Fibroblast of lung (primary cell): ENCODE measurements at regions not wholly inside any gene's neighbourhood (a gene's known extent, or its start where the extent isn't known, plus 50 kb on each side); places are given as distances from the start of the nearest gene placed in this dataset.
"Not testable (repeated sequence)": the region's sequence is repeated elsewhere in the genome, so short reads cannot be mapped to it uniquely, and the experiment has no call there.

Source experiments
- DNase-seq, 2 donors: peaks; one replicate each; pipeline versions ENCODE4 v3.0.0 to v3.0.0-alpha.2; 2010; ENCODE audit warnings: low read depth in 2 of 2
- H2AFZ ChIP-seq: 2 replicates; pipeline ENCODE4 v1.5.1; 2012; ENCODE audit warnings: low read length, control low read depth, inconsistent platforms
- H3K27ac ChIP-seq: 2 replicates; pipeline ENCODE4 v1.5.1; 2011; ENCODE audit warnings: low read length, control low read depth; ENCODE audit not compliant: insufficient read depth
- H3K27me3 ChIP-seq: 2 replicates; pipeline ENCODE4 v1.5.1; 2011; ENCODE audit warnings: mild to moderate bottlenecking, low read length; ENCODE audit not compliant: control insufficient read depth, insufficient read depth
- H3K36me3 ChIP-seq: 2 replicates; pipeline ENCODE4 v1.5.1; 2011; ENCODE audit warnings: low read length; ENCODE audit not compliant: control insufficient read depth, insufficient read depth
- H3K4me1 ChIP-seq: 2 replicates; pipeline ENCODE4 v1.5.1; 2011; ENCODE audit warnings: low read length; ENCODE audit not compliant: control insufficient read depth, insufficient read depth; ENCODE audit errors: extremely low read depth
- H3K4me2 ChIP-seq: 2 replicates; pipeline ENCODE4 v1.5.1; 2011; ENCODE audit warnings: low read length, control low read depth; ENCODE audit not compliant: insufficient read depth; ENCODE audit errors: extremely low read depth
- H3K4me3 ChIP-seq, 4 experiments: fragments of 200-600 bp in 1 of 4; sonication (generic) in 1 of 4; replicated peaks in 1 of 4; 2 replicates each; pipeline ENCODE4 v1.5.1; 2011 to 2016; ENCODE audit warnings: low read length in 4 of 4, low read depth in 3 of 4, mild to moderate bottlenecking in 3 of 4, control low read depth in 2 of 4, inconsistent platforms in 1 of 4, mixed read lengths in 1 of 4; ENCODE audit not compliant: insufficient read depth in 1 of 4; ENCODE audit errors: control extremely low read depth in 1 of 4
- H3K79me2 ChIP-seq: 2 replicates; pipeline ENCODE4 v1.5.1; 2012; ENCODE audit warnings: mild to moderate bottlenecking, low read length, inconsistent platforms; ENCODE audit not compliant: control insufficient read depth, insufficient read depth
- H3K9ac ChIP-seq: 2 replicates; pipeline ENCODE4 v1.5.1; 2011; ENCODE audit warnings: mild to moderate bottlenecking, low read length, control low read depth; ENCODE audit not compliant: insufficient read depth
- H3K9me3 ChIP-seq: 2 replicates; pipeline ENCODE4 v1.5.1; 2012; ENCODE audit warnings: low read depth, low read length; ENCODE audit not compliant: control insufficient read depth, insufficient read depth
- H4K20me1 ChIP-seq: 2 replicates; pipeline ENCODE4 v1.5.1; 2011; ENCODE audit warnings: low read length; ENCODE audit not compliant: control insufficient read depth, insufficient read depth; ENCODE audit errors: extremely low read depth
- EZH2 ChIP-seq: IDR thresholded peaks from 2 replicates; pipeline ENCODE4 v1.5.1; 2012; ENCODE audit warnings: low read length, control low read depth, mild to moderate bottlenecking; ENCODE audit errors: missing control alignments
- TF ChIP-seq, protein P1 (sequence below), 2 donors: IDR thresholded peaks in 1 of 2; conservative IDR thresholded peaks in 1 of 2; 1 replicate in 1 of 2; 2 replicates in 1 of 2; pipeline ENCODE4 v1.5.1; 2011 to 2012; ENCODE audit warnings: low read length in 2 of 2, control low read depth in 1 of 2, inconsistent platforms in 1 of 2, low read depth in 1 of 2, mild to moderate bottlenecking in 1 of 2

DNA sequence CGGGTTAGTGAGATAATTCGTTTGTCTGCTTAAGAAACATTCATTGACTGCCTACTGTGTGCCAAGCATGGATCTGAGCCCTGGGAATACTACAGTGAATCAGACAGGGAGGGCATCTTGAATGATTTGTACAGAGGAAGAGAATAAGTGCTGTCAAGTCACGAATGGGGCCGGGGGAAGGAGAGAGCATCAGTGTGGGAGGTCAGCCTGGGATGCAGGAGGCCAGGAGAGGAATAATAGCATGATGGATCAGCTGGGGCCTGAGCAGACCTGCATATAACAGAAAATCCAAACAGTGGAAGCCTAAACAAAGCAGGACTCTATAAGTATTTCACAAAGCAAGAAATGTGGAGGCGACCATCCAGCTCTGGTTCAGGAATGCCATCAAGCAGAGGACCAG lies 55.4 kb upstream of the PAX8 start:
- no peak overlapping the region for H3K27ac ChIP-seq
- no peak overlapping the region for H3K9ac ChIP-seq
- H3K4me3 ChIP-seq, result no peak overlapping the region
- DNase-seq, result no peak
- H3K79me2 ChIP-seq, result no peaks in the 10 kb centered on the region
- no peaks in the 10 kb centered on the region for H3K27me3 ChIP-seq
- H3K4me1 ChIP-seq, result peaks cover 2% of the 10 kb centered on the region
- TF ChIP-seq EZH2, result no peak
- TF ChIP-seq, protein P1, sequence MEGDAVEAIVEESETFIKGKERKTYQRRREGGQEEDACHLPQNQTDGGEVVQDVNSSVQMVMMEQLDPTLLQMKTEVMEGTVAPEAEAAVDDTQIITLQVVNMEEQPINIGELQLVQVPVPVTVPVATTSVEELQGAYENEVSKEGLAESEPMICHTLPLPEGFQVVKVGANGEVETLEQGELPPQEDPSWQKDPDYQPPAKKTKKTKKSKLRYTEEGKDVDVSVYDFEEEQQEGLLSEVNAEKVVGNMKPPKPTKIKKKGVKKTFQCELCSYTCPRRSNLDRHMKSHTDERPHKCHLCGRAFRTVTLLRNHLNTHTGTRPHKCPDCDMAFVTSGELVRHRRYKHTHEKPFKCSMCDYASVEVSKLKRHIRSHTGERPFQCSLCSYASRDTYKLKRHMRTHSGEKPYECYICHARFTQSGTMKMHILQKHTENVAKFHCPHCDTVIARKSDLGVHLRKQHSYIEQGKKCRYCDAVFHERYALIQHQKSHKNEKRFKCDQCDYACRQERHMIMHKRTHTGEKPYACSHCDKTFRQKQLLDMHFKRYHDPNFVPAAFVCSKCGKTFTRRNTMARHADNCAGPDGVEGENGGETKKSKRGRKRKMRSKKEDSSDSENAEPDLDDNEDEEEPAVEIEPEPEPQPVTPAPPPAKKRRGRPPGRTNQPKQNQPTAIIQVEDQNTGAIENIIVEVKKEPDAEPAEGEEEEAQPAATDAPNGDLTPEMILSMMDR (conservative IDR thresholded peaks at IDR 0.05 in 1 of 2, IDR thresholded peaks at IDR 0.05 in 1 of 2; ENCODE audit: low read depth in 1 of 2, low read length in 2 of 2), result no peak
- H3K9me3 ChIP-seq, result no peaks in the 10 kb centered on the region
- H3K4me2 ChIP-seq, result no peak overlapping the region
- H2AFZ ChIP-seq, result no peak overlapping the region
- no peaks in the 10 kb centered on the region for H4K20me1 ChIP-seq
- H3K36me3 ChIP-seq, result no peaks in the 10 kb centered on the region

GRCh38 chr2:113333735-113334134 lies 55.0 kb upstream of the PAX8 start:
- not testable (repeated sequence) for H3K4me1 ChIP-seq, H3K9me3 ChIP-seq, H3K4me3 ChIP-seq, H3K79me2 ChIP-seq, H3K27ac ChIP-seq, H3K27me3 ChIP-seq, H3K9ac ChIP-seq, H3K36me3 ChIP-seq, H3K4me2 ChIP-seq, H4K20me1 ChIP-seq, H2AFZ ChIP-seq, DNase-seq

DNA sequence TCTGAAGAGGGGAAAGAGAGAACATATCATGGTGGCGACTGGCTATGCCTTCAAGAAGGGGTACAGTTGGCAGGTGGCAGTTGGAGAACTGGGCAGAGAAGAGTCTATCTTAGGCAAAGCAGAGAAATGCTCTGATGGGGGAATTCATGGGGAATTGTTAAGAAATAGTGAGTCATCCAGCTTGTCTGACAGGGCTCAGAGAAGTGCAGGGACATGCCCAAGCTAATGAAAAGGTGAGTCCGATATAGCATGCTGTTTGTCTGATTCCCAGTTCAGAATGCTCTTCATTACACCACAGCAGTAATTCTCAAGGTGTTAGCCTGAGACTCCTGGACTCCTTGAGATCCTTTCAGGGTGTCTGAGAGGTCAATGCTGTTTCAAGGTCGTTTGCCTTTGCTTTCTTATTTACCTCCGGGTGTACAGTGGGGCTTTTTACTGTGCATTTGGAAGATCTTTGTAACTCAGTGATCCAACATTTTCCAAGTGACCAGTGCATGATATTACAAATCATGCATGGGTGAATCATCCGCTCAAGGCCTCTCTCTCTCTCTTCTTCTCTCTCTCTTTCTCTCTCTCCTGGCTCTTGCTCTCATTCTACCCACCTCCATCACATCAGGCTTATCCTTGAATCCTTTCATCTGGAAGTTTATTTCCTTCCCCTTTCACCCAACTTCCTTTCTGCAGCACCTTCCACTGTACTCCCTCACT lies 51.5 kb upstream of the PAX8 start:
- not testable (repeated sequence) for H3K4me1 ChIP-seq, H3K27ac ChIP-seq, H3K9me3 ChIP-seq, H3K9ac ChIP-seq, H2AFZ ChIP-seq, H3K4me3 ChIP-seq, H3K27me3 ChIP-seq, H4K20me1 ChIP-seq, H3K79me2 ChIP-seq, H3K4me2 ChIP-seq, H3K36me3 ChIP-seq
- DNase-seq, result peak; percentile 28 to 55

DNA sequence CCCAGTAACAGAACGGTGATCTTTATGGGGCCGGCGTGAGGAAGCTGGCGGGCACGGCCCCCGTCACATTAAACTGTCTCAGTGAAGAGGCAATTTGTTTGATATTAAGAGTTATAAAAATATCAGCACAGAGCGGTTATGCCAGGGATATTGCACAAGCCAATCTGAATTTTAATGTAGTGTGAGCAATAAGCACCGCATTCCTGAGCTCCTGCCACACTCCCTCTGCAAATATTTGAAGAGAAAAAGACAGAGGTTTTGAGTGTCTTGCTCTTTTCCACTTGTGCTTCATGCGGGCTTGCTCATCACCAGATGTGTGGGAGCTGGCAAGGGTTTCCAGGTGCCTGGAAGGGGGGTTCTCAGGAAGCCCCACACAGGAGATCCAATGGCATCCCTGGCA lies 50.3 kb upstream of the PAX8 start:
- not testable (repeated sequence) for H3K4me2 ChIP-seq, H3K4me1 ChIP-seq, H3K36me3 ChIP-seq, H4K20me1 ChIP-seq, H3K4me3 ChIP-seq, H3K9ac ChIP-seq, H3K9me3 ChIP-seq, H3K27me3 ChIP-seq, H3K79me2 ChIP-seq, H2AFZ ChIP-seq, H3K27ac ChIP-seq
- DNase-seq, result peak; percentile 44 to 76

DNA sequence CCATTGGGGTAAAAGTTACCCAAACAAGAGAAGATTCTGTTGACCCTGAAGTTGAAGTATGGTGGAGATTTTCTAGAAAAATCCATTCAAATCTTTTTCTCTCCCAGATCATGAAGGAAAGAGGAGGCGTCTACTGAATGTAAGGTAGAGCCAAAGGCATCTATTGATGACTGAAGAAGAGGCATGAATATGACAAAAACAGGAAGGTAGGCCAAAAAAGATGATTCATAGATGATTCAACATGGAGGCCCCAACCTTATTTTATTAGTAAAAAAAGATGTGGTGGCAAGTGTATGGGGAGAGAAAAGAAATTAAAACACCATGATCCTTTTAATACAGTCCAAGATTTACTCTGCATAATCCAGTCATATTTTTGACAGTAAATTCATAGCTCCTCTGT lies 49.9 kb upstream of the PAX8 start:
- not testable (repeated sequence) for H2AFZ ChIP-seq, H3K9ac ChIP-seq

More for the DNA sequence above, 49.9 kb upstream of the PAX8 start:
- H3K27ac ChIP-seq, H3K4me2 ChIP-seq, H4K20me1 ChIP-seq, H3K4me3 ChIP-seq, H3K9me3 ChIP-seq, H3K79me2 ChIP-seq, H3K36me3 ChIP-seq, H3K27me3 ChIP-seq, H3K4me1 ChIP-seq: not testable (repeated sequence)
- DNase-seq, result peak in 1 of 2 donors; percentile 60
